Right kidney (tissue), 1 donor: ENCODE measurements at regions not wholly inside any gene's neighbourhood (a gene's known extent, or its start where the extent isn't known, plus 50 kb on each side); places are given as distances from the start of the nearest gene placed in this dataset.
"Not testable (repeated sequence)": the region's sequence is repeated elsewhere in the genome, so short reads cannot be mapped to it uniquely, and the experiment has no call there.

Source experiments
- DNase-seq: peaks from one replicate; pipeline ENCODE4 v3.0.0-alpha.2; 2016

GRCh38 chr16:16448423-16448822, 69.5 kb downstream of the NPIPA7 start:
- DNase-seq, result not testable (repeated sequence)

GRCh38 chr16:16449712-16450237, 70.8 kb downstream of the NPIPA7 start:
- DNase-seq, result not testable (repeated sequence)

- DNase-seq, result not testable (repeated sequence)
Observed at GRCh38 chr16:16451721-16452410, 72.9 kb downstream of the NPIPA7 start.

GRCh38 chr16:16458579-16458978, 79.6 kb downstream of the NPIPA7 start:
- DNase-seq, result not testable (repeated sequence)

- not testable (repeated sequence) for DNase-seq
Observed at GRCh38 chr16:16463792-16464191, 84.9 kb downstream of the NPIPA7 start.

- not testable (repeated sequence) for DNase-seq
Observed at GRCh38 chr16:16488919-16489318, 110.0 kb downstream of the NPIPA7 start.

- not testable (repeated sequence) for DNase-seq
Observed at GRCh38 chr16:16489466-16489865, 110.5 kb downstream of the NPIPA7 start.

- not testable (repeated sequence) for DNase-seq
Observed at GRCh38 chr16:16494114-16494513, 115.2 kb downstream of the NPIPA7 start.

GRCh38 chr16:16494998-16495397, 116.1 kb downstream of the NPIPA7 start:
- DNase-seq, result not testable (repeated sequence)

GRCh38 chr16:16499875-16500274, 120.9 kb downstream of the NPIPA7 start:
- DNase-seq, result not testable (repeated sequence)

GRCh38 chr16:16507041-16507440, 128.1 kb downstream of the NPIPA7 start:
- not testable (repeated sequence) for DNase-seq

GRCh38 chr16:16508344-16508743, 129.4 kb downstream of the NPIPA7 start:
- DNase-seq, result not testable (repeated sequence)

- not testable (repeated sequence) for DNase-seq
Observed at GRCh38 chr16:16519395-16519794, 140.5 kb downstream of the NPIPA7 start.

GRCh38 chr16:16521239-16522002, 142.5 kb downstream of the NPIPA7 start:
- not testable (repeated sequence) for DNase-seq

- not testable (repeated sequence) for DNase-seq
Observed at GRCh38 chr16:16526998-16527397, 148.1 kb downstream of the NPIPA7 start.

- DNase-seq, result not testable (repeated sequence)
Observed at GRCh38 chr16:16530744-16531143, 151.8 kb downstream of the NPIPA7 start.

GRCh38 chr16:16535565-16535964, 156.6 kb downstream of the NPIPA7 start:
- not testable (repeated sequence) for DNase-seq

- DNase-seq, result not testable (repeated sequence)
Observed at GRCh38 chr16:16536151-16536550, 157.2 kb downstream of the NPIPA7 start.

- DNase-seq, result not testable (repeated sequence)
Observed at GRCh38 chr16:16549710-16550109, 170.8 kb downstream of the NPIPA7 start.

- DNase-seq, result not testable (repeated sequence)
Observed at GRCh38 chr16:16550824-16551223, 171.9 kb downstream of the NPIPA7 start.

- not testable (repeated sequence) for DNase-seq
Observed at GRCh38 chr16:16552819-16553340, 173.9 kb downstream of the NPIPA7 start.

- not testable (repeated sequence) for DNase-seq
Observed at GRCh38 chr16:16559179-16559740, 180.3 kb downstream of the NPIPA7 start.

GRCh38 chr16:16561532-16561931, 182.6 kb downstream of the NPIPA7 start:
- DNase-seq, result not testable (repeated sequence)
